GM23338 (cell line): ENCODE measurements at regions not wholly inside any gene's neighbourhood (a gene's known extent, or its start where the extent isn't known, plus 50 kb on each side); places are given as distances from the start of the nearest gene placed in this dataset.

Experiments used
- ATAC-seq: fragments of 200-7000 bp; cut with Tn5 transposase; 3 replicates; pipeline ENCODE4 v1.9.1; 2020
- DNase-seq: peaks from one replicate; pipeline ENCODE4 v3.0.0-alpha.2; 2015; ENCODE audit warnings: low spot score
- H2AFZ ChIP-seq: fragments of 200-600 bp; sonication (generic); 2 replicates; pipeline ENCODE4 v1.8.0; 2016; ENCODE audit warnings: antibody characterized with exemption, mild to moderate bottlenecking, moderate library complexity
- H3F3A ChIP-seq: fragments of 200-600 bp; sonication (generic); replicated peaks from 2 replicates; pipeline ENCODE4 v1.8.0; 2017; ENCODE audit warnings: antibody characterized with exemption, mixed run types, low read depth
- H3K27ac ChIP-seq: fragments of 200-600 bp; sonication (generic); 2 replicates; pipeline ENCODE4 v1.6.1; 2016; ENCODE audit warnings: low read depth
- H3K27me3 ChIP-seq: fragments of 200-600 bp; sonication (generic); 2 replicates; pipeline ENCODE4 v1.8.0; 2016; ENCODE audit warnings: mild to moderate bottlenecking, mixed run types, moderate library complexity; ENCODE audit not compliant: insufficient read depth
- H3K36me3 ChIP-seq: fragments of 200-600 bp; sonication (generic); 2 replicates; pipeline ENCODE4 v1.8.0; 2016; ENCODE audit warnings: mild to moderate bottlenecking; ENCODE audit not compliant: insufficient read depth
- H3K4me1 ChIP-seq: fragments of 200-600 bp; sonication (generic); 2 replicates; pipeline ENCODE4 v1.8.0; 2016; ENCODE audit warnings: mild to moderate bottlenecking, moderate library complexity; ENCODE audit not compliant: insufficient read depth
- H3K4me2 ChIP-seq: fragments of 200-600 bp; sonication (generic); 2 replicates; pipeline ENCODE4 v1.7.1; 2017; ENCODE audit warnings: mixed run types
- H3K4me3 ChIP-seq: fragments of 200-600 bp; sonication (generic); 2 replicates; pipeline ENCODE4 v1.6.1; 2016; ENCODE audit warnings: mixed run types
- H3K79me2 ChIP-seq: fragments of 200-600 bp; sonication (generic); replicated peaks from 2 replicates; pipeline ENCODE4 v1.8.0; 2017; ENCODE audit warnings: mild to moderate bottlenecking; ENCODE audit not compliant: insufficient read depth
- H3K9me2 ChIP-seq: fragments of 200-600 bp; sonication (generic); 2 replicates; pipeline ENCODE4 v1.8.0; 2017; ENCODE audit not compliant: insufficient read depth
- H4K20me1 ChIP-seq: fragments of 200-600 bp; sonication (generic); replicated peaks from 2 replicates; pipeline ENCODE4 v1.8.0; 2017; ENCODE audit warnings: mild to moderate bottlenecking; ENCODE audit not compliant: insufficient read depth
- H3K27ac Mint-ChIP-seq: 2 replicates; pipeline ENCODE4 v1.8.0; 2020; ENCODE audit warnings: inconsistent platforms, mild to moderate bottlenecking, moderate library complexity, mixed read lengths
- H3K27me3 Mint-ChIP-seq: 3 replicates; pipeline ENCODE4 v1.8.0; 2022; ENCODE audit warnings: low read depth, mild to moderate bottlenecking, moderate library complexity, mixed read lengths, inconsistent platforms; ENCODE audit not compliant: insufficient read depth, poor library complexity
- H3K36me3 Mint-ChIP-seq: 3 replicates; pipeline ENCODE4 v1.8.0; 2021; ENCODE audit warnings: low read depth, mild to moderate bottlenecking, inconsistent platforms, moderate library complexity, mixed read lengths
- H3K4me1 Mint-ChIP-seq: 3 replicates; pipeline ENCODE4 v1.8.0; 2020; ENCODE audit warnings: mild to moderate bottlenecking, inconsistent platforms, mixed read lengths
- H3K4me3 Mint-ChIP-seq: 3 replicates; pipeline ENCODE4 v1.8.0; 2021; ENCODE audit warnings: moderate library complexity, mild to moderate bottlenecking, inconsistent platforms, mixed read lengths
- H3K9me3 Mint-ChIP-seq: 3 replicates; pipeline ENCODE4 v1.8.0; 2020; ENCODE audit warnings: moderate library complexity, mild to moderate bottlenecking, inconsistent platforms, mixed read lengths
- CREB1 ChIP-seq: fragments of 250-450 bp; sonication (Bioruptor Pico); IDR thresholded peaks from 2 replicates; pipeline ENCODE4 v1.5.0; 2020; ENCODE audit warnings: low read depth, mild to moderate bottlenecking, moderate library complexity
- CTCF ChIP-seq, 2 experiments: fragments of 200-600 bp in 1 of 2; sonication (generic) in 1 of 2; conservative IDR thresholded peaks; 2 replicates each; pipeline versions ENCODE4 v1.5.1 to v1.6.1; 2016 to 2017; ENCODE audit warnings: antibody characterized with exemption in 2 of 2, low read depth in 2 of 2, mild to moderate bottlenecking in 2 of 2, moderate library complexity in 1 of 2
- EZH2phosphoT487 ChIP-seq: fragments of 200-600 bp; sonication (generic); IDR thresholded peaks from one replicate; pipeline ENCODE4 v1.8.1; 2018; ENCODE audit warnings: antibody characterized with exemption; ENCODE audit not compliant: unreplicated experiment
- POLR2AphosphoS5 ChIP-seq: IDR thresholded peaks from 2 replicates; pipeline ENCODE4 v1.6.1; 2016; ENCODE audit warnings: antibody characterized with exemption, low read depth
- REST ChIP-seq: IDR thresholded peaks from one replicate; pipeline ENCODE4 v1.6.1; 2018; ENCODE audit warnings: antibody characterized with exemption; ENCODE audit not compliant: unreplicated experiment
- STAT1 ChIP-seq: IDR thresholded peaks from one replicate; pipeline ENCODE4 v1.6.1; 2016; ENCODE audit warnings: antibody characterized with exemption; ENCODE audit not compliant: unreplicated experiment
- ZNF331 ChIP-seq: fragments of 250-450 bp; sonication (Bioruptor Pico); IDR thresholded peaks from 2 replicates; pipeline ENCODE4 v1.5.0; 2020; ENCODE audit warnings: low read depth, mild to moderate bottlenecking, moderate library complexity

- Mint-ChIP-seq H3K9me3 (peaks cover 11% of the 10 kb centered on the region), H3K4me3 (no peak overlapping the region), H3K27me3 (no peaks in the 10 kb centered on the region), H3K36me3 (peaks cover 2% of the 10 kb centered on the region; the same call in 1 of the 3 replicates), H3K4me1 (0 out of 3 replicates have a peak, but pooled peaks cover 2% of the 10 kb centered on the region), H3K27ac (no peak overlapping the region)
- no peak for DNase-seq
- no peak overlapping the region for H3K27ac ChIP-seq
- H4K20me1 ChIP-seq, result no peaks in the 10 kb centered on the region
- H3K79me2 ChIP-seq, result no peaks in the 10 kb centered on the region
- H3K4me2 ChIP-seq, result no peak overlapping the region
- no peaks in the 10 kb centered on the region for H3K36me3 ChIP-seq
- no peaks in the 10 kb centered on the region for H3F3A ChIP-seq
- no peak for TF ChIP-seq CTCF (conservative IDR thresholded peaks at IDR 0.05; ENCODE audit: low read depth in 2 of 2)
- no peak for TF ChIP-seq STAT1
- TF ChIP-seq REST, result no peak
- no peak overlapping the region for H2AFZ ChIP-seq
- ATAC-seq, result no peak
- H3K4me1 ChIP-seq, result no peaks in the 10 kb centered on the region
- H3K4me3 ChIP-seq, result no peak overlapping the region
- H3K9me2 ChIP-seq, result no peaks in the 10 kb centered on the region
- no peaks in the 10 kb centered on the region for H3K27me3 ChIP-seq
These were observed 115.4 kb downstream of the TEX36 start for GRCh38 chr10:125567529-125567928.

GRCh38 chr10:125565046-125565445 lies 117.9 kb downstream of the TEX36 start:
- TF ChIP-seq ZNF331 (CRISPR knock-in tag) (no peak), CTCF (conservative IDR thresholded peaks at IDR 0.05; ENCODE audit: low read depth in 2 of 2) (no peak), EZH2phosphoT487 (no peak), CREB1 (CRISPR knock-in tag) (no peak), POLR2AphosphoS5 (no peak)
- no peaks in the 10 kb centered on the region for H3K4me1 ChIP-seq
- Mint-ChIP-seq H3K27ac (no peak overlapping the region), H3K27me3 (no peaks in the 10 kb centered on the region), H3K4me1 (0 out of 3 replicates have a peak, but pooled peaks cover 2% of the 10 kb centered on the region), H3K9me3 (peaks cover 11% of the 10 kb centered on the region), H3K4me3 (no peak overlapping the region), H3K36me3 (peaks cover 2% of the 10 kb centered on the region; the same call in 1 of the 3 replicates)
- no peak overlapping the region for H3K4me3 ChIP-seq
- H2AFZ ChIP-seq, result no peak overlapping the region
- no peaks in the 10 kb centered on the region for H3F3A ChIP-seq
- no peak overlapping the region for H3K4me2 ChIP-seq
- no peaks in the 10 kb centered on the region for H4K20me1 ChIP-seq
- H3K79me2 ChIP-seq, result no peaks in the 10 kb centered on the region
- DNase-seq, result no peak
- no peaks in the 10 kb centered on the region for H3K9me2 ChIP-seq
- ATAC-seq, result no peak
- no peaks in the 10 kb centered on the region for H3K36me3 ChIP-seq
- no peak overlapping the region for H3K27ac ChIP-seq
- no peaks in the 10 kb centered on the region for H3K27me3 ChIP-seq
